ENCODE measurements at regions not wholly inside any gene's neighbourhood (a gene's known extent, or its start where the extent isn't known, plus 50 kb on each side); places are given as distances from the start of the nearest gene placed in this dataset.
"Not testable (repeated sequence)": the region's sequence is repeated elsewhere in the genome, so short reads cannot be mapped to it uniquely, and the experiment has no call there.

- DNase-seq (ENCODE audit: low read depth) = no peak
Observed at GRCh38 chr20:53891306-53891894, 179.0 kb downstream of the BCAS1 start.

GRCh38 chr20:53890443-53891305 is 179.7 kb downstream of the BCAS1 start:
- DNase-seq (ENCODE audit: low read depth) = no peak

- DNase-seq (ENCODE audit: low read depth) = no peak
Observed at GRCh38 chr20:53889411-53890148, 180.8 kb downstream of the BCAS1 start.

GRCh38 chr20:53888951-53889350 is 181.4 kb downstream of the BCAS1 start:
- DNase-seq (ENCODE audit: low read depth) = no peak

GRCh38 chr20:53888510-53888909 is 181.9 kb downstream of the BCAS1 start:
- no peak for DNase-seq (ENCODE audit: low read depth)

GRCh38 chr20:53887973-53888372 is 182.4 kb downstream of the BCAS1 start:
- no peak for DNase-seq (ENCODE audit: low read depth)

DNA sequence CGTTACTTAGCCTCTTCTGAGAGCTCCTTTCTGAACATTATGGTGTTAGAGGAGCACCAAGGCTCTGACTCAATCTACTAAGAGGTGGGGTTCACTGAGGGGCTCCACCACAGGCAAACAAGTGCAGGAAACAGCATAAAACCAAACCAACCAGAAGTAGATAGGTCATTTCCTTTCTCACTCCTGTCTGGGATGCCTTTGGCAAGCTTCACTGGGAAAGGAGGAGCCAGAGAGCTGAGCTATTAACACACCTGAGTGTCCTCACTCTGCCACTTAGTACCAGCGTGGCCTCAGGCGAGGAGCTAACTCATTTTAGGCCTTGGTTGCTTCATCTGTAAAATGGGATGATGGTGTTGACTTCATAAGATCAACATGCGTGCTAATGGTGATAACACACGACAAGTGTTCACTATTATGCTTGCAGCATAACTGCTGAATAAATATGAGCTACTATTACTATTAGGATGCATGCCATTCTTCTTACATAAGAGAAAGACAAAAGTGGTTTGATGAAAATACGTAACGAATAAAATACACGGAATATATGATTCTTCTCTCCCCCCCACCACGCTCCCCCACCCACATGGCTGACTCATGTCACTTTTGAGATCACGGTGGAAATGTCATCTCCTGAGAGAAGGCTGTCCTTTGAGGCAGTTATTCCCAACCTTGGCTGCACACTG is 185.4 kb downstream of the BCAS1 start:
- DNase-seq (ENCODE audit: low read depth) = peak; percentile 57

- DNase-seq (ENCODE audit: low read depth) = no peak
Observed at GRCh38 chr20:53883098-53883911, 187.1 kb downstream of the BCAS1 start.

GRCh38 chr20:53882438-53882986 is 187.9 kb downstream of the BCAS1 start:
- not testable (repeated sequence) for DNase-seq (ENCODE audit: low read depth)

DNA sequence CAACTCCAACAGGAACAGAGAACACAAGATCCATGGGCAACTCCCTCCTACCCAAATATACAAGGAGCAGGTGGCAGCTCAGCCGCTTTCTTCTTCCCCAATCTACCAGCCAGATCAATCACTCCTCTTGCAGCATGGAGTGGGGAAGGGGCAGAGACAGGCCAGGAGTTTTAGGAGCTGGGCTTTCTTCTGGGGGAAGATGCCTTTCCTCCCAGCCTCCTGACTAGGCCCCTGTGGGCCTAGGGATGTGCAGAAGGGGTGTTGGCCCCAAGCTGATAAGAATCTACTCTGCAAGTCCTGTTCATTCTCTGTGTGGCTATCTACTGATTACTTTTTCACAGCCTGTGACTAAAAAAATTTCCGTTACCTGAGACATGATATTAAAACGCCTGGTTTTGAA is 189.0 kb downstream of the BCAS1 start:
- DNase-seq (ENCODE audit: low read depth) = no peak

GRCh38 chr20:53880108-53880641 is 190.2 kb downstream of the BCAS1 start:
- DNase-seq (ENCODE audit: low read depth) = no peak

DNA sequence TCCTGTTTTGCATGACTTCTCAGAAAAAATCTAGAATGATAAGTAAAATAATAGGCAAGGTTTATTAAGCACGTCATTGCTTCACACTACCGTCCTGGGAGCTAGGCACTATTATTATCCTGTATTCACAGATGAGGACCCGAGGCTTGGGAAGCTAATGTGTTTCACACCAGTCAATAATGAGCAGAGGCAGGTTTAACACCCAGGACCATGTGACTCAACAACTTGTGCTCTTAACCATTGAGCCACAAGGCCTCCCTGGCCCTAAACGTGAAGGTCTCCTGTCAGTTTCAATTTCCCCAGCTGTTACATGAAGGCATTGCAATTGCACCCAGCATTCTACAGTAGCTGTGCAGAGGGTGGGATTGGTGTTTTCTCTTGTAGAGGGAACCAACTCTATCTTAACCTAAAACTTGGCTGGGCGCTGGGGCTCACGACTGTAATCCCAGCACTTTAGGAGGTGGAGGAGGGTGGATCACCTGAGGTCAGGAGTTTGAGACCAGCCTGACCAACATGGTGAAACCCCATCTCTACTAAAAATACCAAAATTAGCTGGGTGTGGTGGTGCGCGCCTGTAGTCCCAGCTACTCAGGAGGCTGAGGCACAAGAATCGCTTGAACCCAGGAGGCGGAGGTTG is 191.2 kb downstream of the BCAS1 start:
- no peak for DNase-seq (ENCODE audit: low read depth)

- no peak for DNase-seq (ENCODE audit: low read depth)
Observed at GRCh38 chr20:53878262-53879047, 191.9 kb downstream of the BCAS1 start.

DNA sequence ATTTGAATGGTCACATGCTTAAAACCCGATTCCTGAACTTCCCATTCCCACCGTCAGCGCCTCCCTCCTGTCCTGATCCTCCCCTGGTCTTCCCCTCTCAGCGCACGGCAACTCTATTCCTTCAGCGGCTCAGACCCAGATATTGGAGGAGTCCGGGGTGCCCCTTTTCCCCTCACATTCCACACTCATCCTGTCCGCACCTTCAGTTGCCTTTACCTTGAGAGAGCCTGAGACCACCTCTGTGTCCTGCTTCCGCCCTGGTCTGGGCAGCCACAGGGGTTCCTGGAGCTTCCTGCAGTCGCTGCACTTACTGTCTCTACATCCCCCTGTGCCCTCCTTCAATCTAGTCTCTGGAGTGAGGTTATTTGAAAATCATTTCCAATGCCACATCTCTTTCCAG is 193.4 kb downstream of the BCAS1 start:
- DNase-seq (ENCODE audit: low read depth) = no peak

GRCh38 chr20:53876470-53876869 is 193.9 kb downstream of the BCAS1 start:
- no peak for DNase-seq (ENCODE audit: low read depth)

DNA sequence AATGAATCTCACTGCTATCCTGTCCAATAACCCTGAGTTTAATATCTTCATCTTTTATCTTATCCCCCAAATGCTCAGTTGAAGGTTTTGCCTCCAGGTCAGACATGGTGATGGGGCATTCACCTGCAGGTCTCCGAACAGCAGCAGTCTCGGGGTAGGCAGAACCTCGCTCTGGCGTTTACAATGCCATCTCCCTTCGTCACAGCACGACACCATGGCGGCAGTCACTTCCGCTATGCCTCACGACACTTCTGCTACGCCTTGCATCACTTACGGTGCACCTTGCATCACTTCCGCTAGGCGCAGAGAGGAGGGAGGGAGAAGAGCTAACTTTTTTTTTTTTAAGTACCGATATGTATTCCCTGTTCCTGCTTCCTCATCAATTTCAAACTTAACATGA is 194.9 kb downstream of the BCAS1 start:
- no peak for DNase-seq (ENCODE audit: low read depth)

DNA sequence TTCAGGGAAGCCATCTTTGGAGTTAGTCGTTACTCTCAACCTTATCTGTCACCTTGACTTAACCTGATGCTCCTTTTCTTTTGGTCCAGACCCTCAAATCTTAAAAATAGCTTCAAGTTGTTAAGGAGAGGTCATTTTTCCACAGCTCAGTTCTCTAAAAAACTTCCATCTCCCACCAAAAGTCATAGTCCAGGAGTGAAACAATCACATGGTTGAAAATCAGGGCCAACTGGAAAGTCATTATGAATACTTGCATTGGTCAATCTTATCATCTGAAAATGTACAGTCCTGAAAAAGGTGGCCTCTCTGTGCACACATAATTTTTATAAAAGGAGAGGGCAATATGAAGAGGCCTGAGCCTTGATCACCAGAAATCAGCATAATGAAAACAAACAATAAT is 195.7 kb downstream of the BCAS1 start:
- no peak for DNase-seq (ENCODE audit: low read depth)

- DNase-seq (ENCODE audit: low read depth) = no peak
Observed at GRCh38 chr20:53874104-53874503, 196.3 kb downstream of the BCAS1 start.

- DNase-seq (ENCODE audit: low read depth) = no peak
Observed at GRCh38 chr20:53873230-53873604, 197.2 kb downstream of the BCAS1 start.
